Left ventricle myocardium inferior (tissue), 1 donor: ENCODE measurements at regions not wholly inside any gene's neighbourhood (a gene's known extent, or its start where the extent isn't known, plus 50 kb on each side); places are given as distances from the start of the nearest gene placed in this dataset.

Experiments
- DNase-seq: peaks from one replicate; pipeline ENCODE4 v3.0.0-alpha.2; 2020
- H3K27ac ChIP-seq: fragments of 200-600 bp; replicated peaks from 2 replicates; pipeline ENCODE4 v1.8.0; 2021
- H3K27me3 ChIP-seq: fragments of 200-600 bp; 2 replicates; pipeline ENCODE4 v1.8.0; 2021; ENCODE audit warnings: low read depth
- H3K36me3 ChIP-seq: fragments of 200-600 bp; 2 replicates; pipeline ENCODE4 v1.8.0; 2021
- H3K4me1 ChIP-seq: fragments of 200-600 bp; 2 replicates; pipeline ENCODE4 v1.8.0; 2021
- H3K4me3 ChIP-seq: fragments of 200-600 bp; 2 replicates; pipeline ENCODE4 v1.8.0; 2021; ENCODE audit warnings: mild to moderate bottlenecking, moderate library complexity
- H3K9me3 ChIP-seq: fragments of 200-600 bp; replicated peaks from 2 replicates; pipeline ENCODE4 v1.8.0; 2021
- CTCF ChIP-seq: fragments of 200-600 bp; IDR thresholded peaks from 2 replicates; pipeline ENCODE4 v1.8.0; 2021; ENCODE audit warnings: antibody characterized with exemption, mild to moderate bottlenecking, borderline replicate concordance
- intact Hi-C: fragments of 100-400 bp; cut with micrococcal nuclease; formaldehyde crosslinking; loops from one replicate; pipeline ENCODE4 v1.11.0; 2022
- donor health status: DM: no; HTN: yes; CAD: no; lungs with severe emphysema.

DNA sequence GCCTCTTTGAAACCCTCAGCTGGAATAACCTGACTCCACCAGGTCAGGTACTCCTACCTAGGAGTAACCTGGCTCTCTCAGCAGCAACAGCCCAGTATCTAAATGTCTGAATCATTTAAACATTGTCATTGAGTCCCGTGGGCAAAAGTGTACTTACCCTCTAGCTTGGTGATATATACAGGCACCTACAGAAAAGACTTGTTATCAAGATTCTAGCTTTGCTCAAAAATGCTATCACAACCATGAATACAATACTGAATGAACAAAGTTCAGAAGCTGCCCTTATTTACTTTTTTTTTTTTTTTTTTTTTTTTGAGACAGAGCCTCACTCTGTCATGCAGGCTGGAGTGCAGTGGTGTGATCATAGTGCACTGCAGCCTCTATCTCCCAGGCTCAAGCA is 268.2 kb downstream of the ZNF608 start:
- Histone ChIP-seq H3K9me3 (peaks cover 2% of the 10 kb centered on the region), H3K4me3 (no peak overlapping the region), H3K27ac (no peak overlapping the region), H3K36me3 (no peaks in the 10 kb centered on the region), H3K4me1 (peaks cover 24% of the 10 kb centered on the region), H3K27me3 (no peaks in the 10 kb centered on the region)
- TF ChIP-seq CTCF, result no peak
- intact Hi-C loops, result no loop called here
- DNase-seq, result no peak

GRCh38 chr5:124477577-124477976 is 268.9 kb downstream of the ZNF608 start:
- H3K27ac ChIP-seq, result no peak overlapping the region
- no peak for TF ChIP-seq CTCF
- H3K27me3 ChIP-seq, result no peaks in the 10 kb centered on the region
- no peak for DNase-seq
- H3K4me1 ChIP-seq, result peaks cover 24% of the 10 kb centered on the region
- peaks cover under 1% of the 10 kb centered on the region for H3K9me3 ChIP-seq
- no peak overlapping the region for H3K4me3 ChIP-seq
- no peaks in the 10 kb centered on the region for H3K36me3 ChIP-seq
- intact Hi-C loops, result no loop called here

DNA sequence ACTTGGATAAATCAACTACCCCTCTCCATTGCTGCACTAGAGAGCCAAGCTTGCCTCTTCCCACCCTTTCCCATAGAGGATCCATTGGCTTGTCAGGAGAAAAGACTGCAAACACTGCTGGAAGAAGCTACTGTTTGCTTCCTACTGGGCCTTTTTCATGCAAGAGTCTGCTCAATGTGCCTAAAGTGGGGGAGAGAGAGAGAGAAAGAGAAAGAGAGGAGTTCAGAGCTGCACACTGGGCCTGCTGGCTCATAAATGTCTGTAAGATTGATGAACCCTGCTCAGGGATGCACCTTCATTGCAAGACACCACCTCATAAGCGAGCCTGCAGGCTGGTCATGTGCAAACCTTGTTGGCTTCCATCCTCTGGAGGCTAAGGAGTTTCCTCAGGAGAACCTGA is 269.4 kb downstream of the ZNF608 start:
- Histone ChIP-seq H3K4me1 (peaks cover 24% of the 10 kb centered on the region), H3K36me3 (no peaks in the 10 kb centered on the region), H3K9me3 (no peaks in the 10 kb centered on the region), H3K27ac (no peak overlapping the region), H3K27me3 (no peaks in the 10 kb centered on the region), H3K4me3 (no peak overlapping the region)
- TF ChIP-seq CTCF, result no peak
- intact Hi-C loops, result no loop called here
- DNase-seq, result no peak

DNA sequence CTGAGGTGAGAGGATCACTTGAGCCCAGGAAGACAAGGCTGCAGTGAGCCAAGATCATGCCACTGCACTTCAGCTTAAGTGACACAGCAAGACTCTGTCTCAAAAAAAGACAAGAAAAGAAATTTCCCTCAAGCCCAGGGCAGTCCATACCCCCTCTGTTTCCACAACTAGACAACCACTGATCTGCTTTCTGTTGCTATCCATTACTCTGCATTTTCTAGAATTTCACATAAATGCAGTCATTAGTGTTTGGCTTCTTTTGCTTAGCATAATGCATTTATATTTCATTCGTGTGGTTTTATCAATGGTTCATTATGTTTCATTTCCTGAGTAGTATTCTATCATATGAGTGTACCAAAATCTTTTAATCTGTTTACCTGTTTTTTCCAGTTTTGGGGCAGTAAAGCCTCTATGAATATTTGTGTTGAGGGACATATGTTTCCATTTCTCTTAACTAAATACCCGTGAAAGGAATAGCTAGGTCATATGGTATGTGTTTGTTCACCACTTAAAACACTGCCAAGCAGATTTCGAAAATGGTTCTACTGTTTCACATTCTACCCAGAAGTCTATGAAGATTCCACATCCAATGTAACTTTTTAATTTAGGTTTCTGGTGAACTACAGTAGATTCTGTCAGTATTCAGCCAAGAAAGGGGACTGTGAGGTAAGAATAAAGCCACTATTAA is 271.8 kb downstream of the ZNF608 start:
- Histone ChIP-seq H3K27ac (no peak overlapping the region), H3K27me3 (no peaks in the 10 kb centered on the region), H3K4me1 (peaks cover 12% of the 10 kb centered on the region), H3K36me3 (no peaks in the 10 kb centered on the region), H3K9me3 (no peaks in the 10 kb centered on the region), H3K4me3 (no peak overlapping the region)
- no peak for TF ChIP-seq CTCF
- no peak for DNase-seq
- intact Hi-C loops, result no loop called here

DNA sequence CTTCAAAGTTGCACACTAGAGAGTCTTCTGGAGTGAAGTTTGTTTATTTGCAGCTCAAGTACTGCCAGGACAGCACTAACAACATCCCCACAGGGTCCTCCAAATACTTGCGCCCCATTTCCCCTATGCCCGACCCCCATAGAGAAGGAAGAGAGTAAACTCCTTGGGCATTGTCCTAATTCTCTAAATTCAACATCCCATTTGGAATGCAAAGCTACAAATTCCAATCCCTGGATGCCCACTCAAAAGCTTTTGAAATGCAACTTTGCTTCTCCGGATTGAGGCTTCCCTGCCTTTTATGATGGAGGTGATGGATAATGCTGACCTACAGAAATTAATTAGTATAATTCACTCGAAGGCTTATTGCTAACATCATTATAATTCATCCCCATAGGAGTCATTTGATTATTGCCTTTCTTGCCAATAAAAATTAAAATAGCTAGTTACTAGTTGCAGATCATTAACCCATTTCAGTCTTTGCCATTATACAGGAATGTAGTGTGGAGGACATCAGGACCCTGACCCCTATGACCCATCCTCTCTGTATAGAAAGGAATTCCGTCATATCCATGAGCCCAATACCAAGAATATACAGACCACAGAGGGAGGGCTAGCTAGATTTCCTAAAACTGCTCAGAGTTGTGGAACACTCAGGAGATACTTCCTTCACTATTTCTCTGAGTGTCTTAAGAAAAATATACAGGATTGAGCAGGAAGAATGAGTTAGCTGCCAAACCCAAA is 277.6 kb downstream of the ZNF608 start:
- Histone ChIP-seq H3K36me3 (no peaks in the 10 kb centered on the region), H3K4me1 (peaks cover 3% of the 10 kb centered on the region), H3K4me3 (no peak overlapping the region), H3K9me3 (no peaks in the 10 kb centered on the region), H3K27me3 (no peaks in the 10 kb centered on the region), H3K27ac (no peak overlapping the region)
- TF ChIP-seq CTCF, result no peak
- intact Hi-C loops, result no loop called here
- no peak for DNase-seq
